Stimulated activated CD4-positive, alpha-beta T cell treated with anti-CD3 and anti-CD28 coated beads, Interleukin-4, amount 100 ng/mL, for 1 hour (primary cell): ENCODE measurements at regions not wholly inside any gene's neighbourhood (a gene's known extent, or its start where the extent isn't known, plus 50 kb on each side); places are given as distances from the start of the nearest gene placed in this dataset.
"Not testable (repeated sequence)": the region's sequence is repeated elsewhere in the genome, so short reads cannot be mapped to it uniquely, and the experiment has no call there.

ENCODE experiments used
- DNase-seq: peaks from one replicate; pipeline ENCODE4 v3.0.0-alpha.2; 2020

GRCh38 chr4:26181616-26182015, 139.2 kb upstream of the RBPJ start:
- no peak for DNase-seq

- DNase-seq = no peak
These were observed 137.8 kb upstream of the RBPJ start for GRCh38 chr4:26183017-26183416.

GRCh38 chr4:26185436-26185835, 135.4 kb upstream of the RBPJ start:
- no peak for DNase-seq

- DNase-seq = no peak
These were observed 129.5 kb upstream of the RBPJ start for GRCh38 chr4:26191353-26191752.

- no peak for DNase-seq
These were observed 127.6 kb upstream of the RBPJ start for GRCh38 chr4:26192899-26193869.

GRCh38 chr4:26194764-26195163, 126.0 kb upstream of the RBPJ start:
- no peak for DNase-seq

GRCh38 chr4:26196567-26196966, 124.2 kb upstream of the RBPJ start:
- no peak for DNase-seq

- peak; percentile 53 for DNase-seq
These were observed 123.6 kb upstream of the RBPJ start for GRCh38 chr4:26197018-26197779.

GRCh38 chr4:26198931-26199330, 121.9 kb upstream of the RBPJ start:
- not testable (repeated sequence) for DNase-seq

- no peak for DNase-seq
These were observed 121.2 kb upstream of the RBPJ start for GRCh38 chr4:26199596-26199995.

- DNase-seq = no peak
These were observed 119.7 kb upstream of the RBPJ start for GRCh38 chr4:26201120-26201519.

- no peak for DNase-seq
These were observed 116.5 kb upstream of the RBPJ start for GRCh38 chr4:26204249-26204825.

- no peak for DNase-seq
These were observed 115.9 kb upstream of the RBPJ start for GRCh38 chr4:26204911-26205370.

GRCh38 chr4:26206339-26206738, 114.5 kb upstream of the RBPJ start:
- no peak for DNase-seq

- DNase-seq = no peak
These were observed 113.8 kb upstream of the RBPJ start for GRCh38 chr4:26206999-26207398.

- DNase-seq = no peak
These were observed 113.2 kb upstream of the RBPJ start for GRCh38 chr4:26207631-26208030.

- no peak for DNase-seq
These were observed 112.4 kb upstream of the RBPJ start for GRCh38 chr4:26208237-26208994.

GRCh38 chr4:26209378-26209777, 111.4 kb upstream of the RBPJ start:
- not testable (repeated sequence) for DNase-seq

- no peak for DNase-seq
These were observed 108.3 kb upstream of the RBPJ start for GRCh38 chr4:26212528-26212927.

GRCh38 chr4:26213317-26213716, 107.5 kb upstream of the RBPJ start:
- DNase-seq = no peak

GRCh38 chr4:26214994-26215393, 105.8 kb upstream of the RBPJ start:
- no peak for DNase-seq

GRCh38 chr4:26215725-26216124, 105.1 kb upstream of the RBPJ start:
- DNase-seq = no peak

GRCh38 chr4:26217481-26217880, 103.3 kb upstream of the RBPJ start:
- no peak for DNase-seq
